ENCODE measurements at regions not wholly inside any gene's neighbourhood (a gene's known extent, or its start where the extent isn't known, plus 50 kb on each side); places are given as distances from the start of the nearest gene placed in this dataset.

GRCh38 chr6:9612489-9612888 is 802.4 kb downstream of the TFAP2A start:
- H3K36me3 ChIP-seq (ENCODE audit: control insufficient read depth in 4 of 4, insufficient read depth in 3 of 4, low read depth in 1 of 4, low read length in 3 of 4), result no peaks in the 10 kb centered on the region
- 78% methylated on average over 2 of the region's 2 CpGs for WGBS
- TF ChIP-seq FOXA1 (IDR thresholded peaks at IDR 0.05), result no peak
- TF ChIP-seq JUND (IDR thresholded peaks at IDR 0.05), result no peak
- no peak for TF ChIP-seq FOXA2 (IDR thresholded peaks at IDR 0.05)
- TF ChIP-seq NR2F2 (IDR thresholded peaks at IDR 0.05), result no peak
- no peak for TF ChIP-seq EGR1 (IDR thresholded peaks at IDR 0.05; ENCODE audit: low read depth in 2 of 2)
- TF ChIP-seq, protein P1, sequence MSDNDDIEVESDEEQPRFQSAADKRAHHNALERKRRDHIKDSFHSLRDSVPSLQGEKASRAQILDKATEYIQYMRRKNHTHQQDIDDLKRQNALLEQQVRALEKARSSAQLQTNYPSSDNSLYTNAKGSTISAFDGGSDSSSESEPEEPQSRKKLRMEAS (IDR thresholded peaks at IDR 0.05), result no peak
- no peak for TF ChIP-seq TAF1 (conservative IDR thresholded peaks at IDR 0.05)
- DNase-seq (ENCODE audit: low spot score), result no peak
- no peak overlapping the region for H3K4me3 ChIP-seq (ENCODE audit: low read depth in 1 of 3, low read length in 3 of 3)
- no peaks in the 10 kb centered on the region for H3K9me3 ChIP-seq (ENCODE audit: control insufficient read depth in 4 of 4, low read length in 3 of 4)
- no peak overlapping the region for H3K27ac ChIP-seq (ENCODE audit: low read depth in 1 of 2, low read length in 2 of 2)
- H3K27me3 ChIP-seq (ENCODE audit: control insufficient read depth in 4 of 4, insufficient read depth in 4 of 4, low read length in 3 of 4), result no peaks in the 10 kb centered on the region
- no peak overlapping the region for H3K9ac ChIP-seq (ENCODE audit: low read depth in 1 of 2, low read length in 2 of 2)
- H3K4me1 ChIP-seq (ENCODE audit: control insufficient read depth in 4 of 4, insufficient read depth in 4 of 4, low read length in 3 of 4), result no peaks in the 10 kb centered on the region

DNA sequence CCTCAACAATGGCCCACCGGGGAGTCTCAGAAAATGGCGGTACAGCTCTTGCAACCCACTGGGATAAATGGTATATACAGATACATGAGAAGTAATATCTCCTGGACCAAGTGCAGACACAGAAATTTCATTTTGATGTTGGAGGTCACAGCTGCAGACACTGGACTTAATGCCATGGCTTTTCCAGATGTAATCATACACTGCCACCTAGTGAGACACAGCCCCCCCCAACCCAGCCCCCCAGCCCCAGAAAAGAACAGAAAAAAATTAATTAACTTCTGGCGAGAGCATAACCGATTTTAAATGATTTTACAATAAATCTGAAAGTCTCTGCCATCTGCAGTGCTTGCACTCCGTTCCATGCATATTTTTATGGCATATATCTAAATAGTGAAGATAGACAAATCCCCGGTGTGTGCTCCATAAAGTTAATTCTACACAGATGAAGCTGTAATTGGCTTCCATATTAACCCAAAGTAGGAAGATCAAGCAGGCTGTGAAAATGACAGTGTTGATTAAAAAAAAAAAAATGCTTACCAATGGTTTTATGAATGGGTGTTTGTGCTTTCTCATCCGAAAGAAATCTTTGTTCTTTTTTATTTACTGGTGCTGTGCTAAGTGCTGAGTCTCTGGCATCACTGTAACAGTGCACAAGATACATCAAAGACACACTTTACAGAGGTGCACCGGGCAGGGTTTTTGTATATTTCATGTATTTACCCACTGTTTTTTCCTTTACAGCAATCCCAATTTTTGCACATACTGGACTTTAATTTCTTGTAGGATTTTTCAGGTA is 804.1 kb downstream of the TFAP2A start:
- Histone ChIP-seq H3K27me3 (ENCODE audit: control insufficient read depth in 4 of 4, insufficient read depth in 4 of 4, low read length in 3 of 4) (peaks cover 0 to 3% (median 0%) of the 10 kb centered on the region in 4 donors), H3K9ac (ENCODE audit: low read depth in 1 of 2, low read length in 2 of 2) (no peak overlapping the region), H3K4me1 (ENCODE audit: control insufficient read depth in 4 of 4, insufficient read depth in 4 of 4, low read length in 3 of 4) (no peaks in the 10 kb centered on the region), H3K36me3 (ENCODE audit: control insufficient read depth in 4 of 4, insufficient read depth in 3 of 4, low read depth in 1 of 4, low read length in 3 of 4) (no peaks in the 10 kb centered on the region), H3K4me3 (ENCODE audit: low read depth in 1 of 3, low read length in 3 of 3) (no peak overlapping the region), H3K27ac (ENCODE audit: low read depth in 1 of 2, low read length in 2 of 2) (no peak overlapping the region), H3K9me3 (ENCODE audit: control insufficient read depth in 4 of 4, low read length in 3 of 4) (no peaks in the 10 kb centered on the region)
- TF ChIP-seq JUND (IDR thresholded peaks at IDR 0.05) (no peak), FOXA1 (IDR thresholded peaks at IDR 0.05) (no peak), HNF4A (conservative IDR thresholded peaks at IDR 0.05) (no peak), EGR1 (IDR thresholded peaks at IDR 0.05; ENCODE audit: low read depth in 2 of 2) (no peak), ZBTB33 (IDR thresholded peaks at IDR 0.05) (no peak), SP1 (IDR thresholded peaks at IDR 0.05) (no peak), HNF4G (IDR thresholded peaks at IDR 0.05) (no peak), NR2F2 (IDR thresholded peaks at IDR 0.05) (no peak), RAD21 (IDR thresholded peaks at IDR 0.05) (no peak), TAF1 (conservative IDR thresholded peaks at IDR 0.05) (no peak)
- TF ChIP-seq, protein P2, sequence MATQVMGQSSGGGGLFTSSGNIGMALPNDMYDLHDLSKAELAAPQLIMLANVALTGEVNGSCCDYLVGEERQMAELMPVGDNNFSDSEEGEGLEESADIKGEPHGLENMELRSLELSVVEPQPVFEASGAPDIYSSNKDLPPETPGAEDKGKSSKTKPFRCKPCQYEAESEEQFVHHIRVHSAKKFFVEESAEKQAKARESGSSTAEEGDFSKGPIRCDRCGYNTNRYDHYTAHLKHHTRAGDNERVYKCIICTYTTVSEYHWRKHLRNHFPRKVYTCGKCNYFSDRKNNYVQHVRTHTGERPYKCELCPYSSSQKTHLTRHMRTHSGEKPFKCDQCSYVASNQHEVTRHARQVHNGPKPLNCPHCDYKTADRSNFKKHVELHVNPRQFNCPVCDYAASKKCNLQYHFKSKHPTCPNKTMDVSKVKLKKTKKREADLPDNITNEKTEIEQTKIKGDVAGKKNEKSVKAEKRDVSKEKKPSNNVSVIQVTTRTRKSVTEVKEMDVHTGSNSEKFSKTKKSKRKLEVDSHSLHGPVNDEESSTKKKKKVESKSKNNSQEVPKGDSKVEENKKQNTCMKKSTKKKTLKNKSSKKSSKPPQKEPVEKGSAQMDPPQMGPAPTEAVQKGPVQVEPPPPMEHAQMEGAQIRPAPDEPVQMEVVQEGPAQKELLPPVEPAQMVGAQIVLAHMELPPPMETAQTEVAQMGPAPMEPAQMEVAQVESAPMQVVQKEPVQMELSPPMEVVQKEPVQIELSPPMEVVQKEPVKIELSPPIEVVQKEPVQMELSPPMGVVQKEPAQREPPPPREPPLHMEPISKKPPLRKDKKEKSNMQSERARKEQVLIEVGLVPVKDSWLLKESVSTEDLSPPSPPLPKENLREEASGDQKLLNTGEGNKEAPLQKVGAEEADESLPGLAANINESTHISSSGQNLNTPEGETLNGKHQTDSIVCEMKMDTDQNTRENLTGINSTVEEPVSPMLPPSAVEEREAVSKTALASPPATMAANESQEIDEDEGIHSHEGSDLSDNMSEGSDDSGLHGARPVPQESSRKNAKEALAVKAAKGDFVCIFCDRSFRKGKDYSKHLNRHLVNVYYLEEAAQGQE (IDR thresholded peaks at IDR 0.05), result no peak
- TF ChIP-seq, protein P1 (IDR thresholded peaks at IDR 0.05), result no peak
- no peak for DNase-seq (ENCODE audit: low spot score)
- WGBS, result 79% methylated on average over 8 of the region's 8 CpGs

Data from liver (tissue), 7 donors.